ENCODE measurements at regions not wholly inside any gene's neighbourhood (a gene's known extent, or its start where the extent isn't known, plus 50 kb on each side); places are given as distances from the start of the nearest gene placed in this dataset.

- Histone ChIP-seq H3K27me3 (ENCODE audit: control insufficient read depth in 2 of 2, insufficient read depth in 2 of 2, low read length in 2 of 2) (no peaks in the 10 kb centered on the region), H3K9me3 (replicated peaks in 1 of 2; ENCODE audit: control insufficient read depth in 1 of 2, insufficient read depth in 1 of 2, low read length in 2 of 2) (no peaks in the 10 kb centered on the region), H2AFZ (ENCODE audit: insufficient read depth, low read depth, low read length, poor library complexity, severe bottlenecking) (no peak overlapping the region), H3K27ac (ENCODE audit: low read depth in 1 of 2, low read length in 2 of 2) (no peak overlapping the region), H3K79me2 (ENCODE audit: insufficient read depth, low read length) (no peaks in the 10 kb centered on the region), H4K20me1 (ENCODE audit: insufficient read depth, low read length) (no peaks in the 10 kb centered on the region), H3K4me2 (replicated peaks; ENCODE audit: extremely low read depth, low read length, poor library complexity, severe bottlenecking) (no peak overlapping the region), H3K36me3 (replicated peaks in 1 of 2; ENCODE audit: control insufficient read depth in 1 of 2, insufficient read depth in 2 of 2, low read length in 2 of 2) (no peaks in the 10 kb centered on the region), H3K4me1 (ENCODE audit: control insufficient read depth in 1 of 2, insufficient read depth in 2 of 2, low read length in 2 of 2) (no peaks in the 10 kb centered on the region), H3K4me3 (replicated peaks in 1 of 3; ENCODE audit: low read depth in 2 of 3, low read length in 3 of 3) (no peak overlapping the region), H3K9ac (ENCODE audit: insufficient read depth, low read length, poor library complexity, severe bottlenecking) (no peak overlapping the region)
- Mint-ChIP-seq H3K4me1 (no peaks in the 10 kb centered on the region), H3K4me3 (no peak overlapping the region), H3K9me3 (peaks cover 0 to 3% (median 0%) of the 10 kb centered on the region in 7 donors), H3K36me3 (no peaks in the 10 kb centered on the region), H3K27me3 (ENCODE audit: low read depth in 3 of 3) (no peaks in the 10 kb centered on the region), H3K27ac (no peak overlapping the region)
- WGBS (ENCODE audit: insufficient coverage), result no CpG with 5 or more reads among the region's 2 CpGs
- TF ChIP-seq CTCF (IDR thresholded peaks at IDR 0.05), result no peak
- DNase-seq, result no peak
- intact Hi-C loops (cut with micrococcal nuclease), result no loop called here
These were observed 436.4 kb downstream of the LRRIQ3 start for GRCh38 chr1:73761559-73761958.

- Histone ChIP-seq H3K9ac (ENCODE audit: insufficient read depth, low read length, poor library complexity, severe bottlenecking) (no peak overlapping the region), H3K27ac (ENCODE audit: low read depth in 1 of 2, low read length in 2 of 2) (no peak overlapping the region), H3K4me1 (ENCODE audit: control insufficient read depth in 1 of 2, insufficient read depth in 2 of 2, low read length in 2 of 2) (no peaks in the 10 kb centered on the region), H2AFZ (ENCODE audit: insufficient read depth, low read depth, low read length, poor library complexity, severe bottlenecking) (no peak overlapping the region), H3K79me2 (ENCODE audit: insufficient read depth, low read length) (no peaks in the 10 kb centered on the region), H3K4me3 (replicated peaks in 1 of 3; ENCODE audit: low read depth in 2 of 3, low read length in 3 of 3) (no peak overlapping the region), H4K20me1 (ENCODE audit: insufficient read depth, low read length) (no peaks in the 10 kb centered on the region), H3K4me2 (replicated peaks; ENCODE audit: extremely low read depth, low read length, poor library complexity, severe bottlenecking) (no peak overlapping the region), H3K9me3 (replicated peaks in 1 of 2; ENCODE audit: control insufficient read depth in 1 of 2, insufficient read depth in 1 of 2, low read length in 2 of 2) (peaks cover 0 to 3% of the 10 kb centered on the region in 2 donors), H3K36me3 (replicated peaks in 1 of 2; ENCODE audit: control insufficient read depth in 1 of 2, insufficient read depth in 2 of 2, low read length in 2 of 2) (no peaks in the 10 kb centered on the region), H3K27me3 (ENCODE audit: control insufficient read depth in 2 of 2, insufficient read depth in 2 of 2, low read length in 2 of 2) (no peaks in the 10 kb centered on the region)
- no CpG with 5 or more reads among the region's 1 CpG for WGBS (ENCODE audit: insufficient coverage)
- Mint-ChIP-seq H3K4me1 (no peaks in the 10 kb centered on the region), H3K4me3 (no peak overlapping the region), H3K27me3 (ENCODE audit: low read depth in 3 of 3) (no peaks in the 10 kb centered on the region), H3K36me3 (no peaks in the 10 kb centered on the region), H3K27ac (no peak overlapping the region), H3K9me3 (peaks cover 0 to 2% (median 0%) of the 10 kb centered on the region in 7 donors)
- intact Hi-C loops (cut with micrococcal nuclease), result no loop called here
- DNase-seq, result no peak
- TF ChIP-seq CTCF (IDR thresholded peaks at IDR 0.05), result no peak
These were observed 439.0 kb downstream of the LRRIQ3 start for GRCh38 chr1:73759011-73759410.
